CD4-positive, alpha-beta T cell (primary cell): ENCODE measurements at regions not wholly inside any gene's neighbourhood (a gene's known extent, or its start where the extent isn't known, plus 50 kb on each side); places are given as distances from the start of the nearest gene placed in this dataset.

Experiments used
- ATAC-seq: fragments of 200-7000 bp; cut with Tn5 transposase; one replicate; pipeline ENCODE4 v1.10.0; 2022; ENCODE audit warnings: mild to moderate bottlenecking; ENCODE audit not compliant: poor library complexity
- CTCF ChIA-PET: fragments of 350-600 bp; sonication (Branson Sonifier 250); formaldehyde crosslinking; loops from one replicate; lab custom pipeline; 2021; ENCODE audit warnings: antibody characterized with exemption, inconsistent platforms; lab: Charles Lee
- POLR2A ChIA-PET: fragments of 350-600 bp; sonication (Branson Sonifier 250); formaldehyde crosslinking; loops from one replicate; lab custom pipeline; 2021; ENCODE audit warnings: antibody characterized with exemption, inconsistent platforms; lab: Charles Lee
- DNase-seq, 14 experiments: peaks; one replicate each; pipeline ENCODE4 v3.0.0-alpha.2; 2013 to 2020; ENCODE audit warnings: mixed read lengths in 2 of 14
- H3K27ac ChIP-seq, 2 donors: one replicate each; pipeline versions ENCODE4 v1.5.1 to v1.7.0; 2013; ENCODE audit warnings: low read length in 2 of 2, low read depth in 1 of 2, mild to moderate bottlenecking in 1 of 2
- H3K27me3 ChIP-seq, 2 experiments: 1 replicate in 1 of 2; 2 replicates in 1 of 2; pipeline versions ENCODE4 v1.6.1 to v1.7.0; 2013; ENCODE audit warnings: low read length in 2 of 2, control low read depth in 1 of 2, mild to moderate bottlenecking in 1 of 2, moderate library complexity in 1 of 2; ENCODE audit not compliant: insufficient read depth in 2 of 2, control insufficient read depth in 1 of 2
- H3K36me3 ChIP-seq: one replicate; pipeline ENCODE4 v1.6.1; 2013; ENCODE audit warnings: low read length, control low read depth; ENCODE audit not compliant: insufficient read depth
- H3K4me1 ChIP-seq: one replicate; pipeline ENCODE4 v1.6.1; 2013; ENCODE audit warnings: low read length, control low read depth; ENCODE audit not compliant: insufficient read depth
- H3K4me3 ChIP-seq: one replicate; pipeline ENCODE4 v1.5.1; 2013; ENCODE audit warnings: mild to moderate bottlenecking, low read length, moderate library complexity
- H3K9me3 ChIP-seq, 2 experiments: 1 replicate in 1 of 2; 2 replicates in 1 of 2; pipeline versions ENCODE4 v1.6.1 to v1.7.0; 2013; ENCODE audit warnings: low read length in 2 of 2, mild to moderate bottlenecking in 2 of 2, control low read depth in 1 of 2, moderate library complexity in 1 of 2; ENCODE audit not compliant: control insufficient read depth in 1 of 2, insufficient read depth in 1 of 2
- H3K27ac Mint-ChIP-seq: one replicate; pipeline ENCODE4 v1.8.0; 2020; ENCODE audit warnings: mixed read lengths
- H3K27me3 Mint-ChIP-seq: one replicate; pipeline ENCODE4 v1.8.0; 2021; ENCODE audit warnings: mixed read lengths
- H3K36me3 Mint-ChIP-seq: one replicate; pipeline ENCODE4 v1.8.0; 2021; ENCODE audit warnings: low read depth, mixed read lengths
- H3K4me1 Mint-ChIP-seq: one replicate; pipeline ENCODE4 v1.8.0; 2021; ENCODE audit warnings: low read depth, mixed read lengths
- H3K4me3 Mint-ChIP-seq: one replicate; pipeline ENCODE4 v1.8.0; 2020; ENCODE audit warnings: mild to moderate bottlenecking, mixed read lengths
- H3K9me3 Mint-ChIP-seq: one replicate; pipeline ENCODE4 v1.8.0; 2020; ENCODE audit warnings: mixed read lengths
- CTCF ChIP-seq: fragments of 200-600 bp; IDR thresholded peaks from one replicate; pipeline ENCODE4 v1.8.0; 2022; ENCODE audit warnings: antibody characterized with exemption, mild to moderate bottlenecking
- intact Hi-C, 2 experiments: fragments of 100-400 bp; cut with DNase I in 1 of 2; cut with micrococcal nuclease in 1 of 2; formaldehyde crosslinking; loops; one replicate each; pipeline versions ENCODE4 v1.15.1 to v1.9.0; 2023 to 2025; cut with DNase I, micrococcal nuclease

DNA sequence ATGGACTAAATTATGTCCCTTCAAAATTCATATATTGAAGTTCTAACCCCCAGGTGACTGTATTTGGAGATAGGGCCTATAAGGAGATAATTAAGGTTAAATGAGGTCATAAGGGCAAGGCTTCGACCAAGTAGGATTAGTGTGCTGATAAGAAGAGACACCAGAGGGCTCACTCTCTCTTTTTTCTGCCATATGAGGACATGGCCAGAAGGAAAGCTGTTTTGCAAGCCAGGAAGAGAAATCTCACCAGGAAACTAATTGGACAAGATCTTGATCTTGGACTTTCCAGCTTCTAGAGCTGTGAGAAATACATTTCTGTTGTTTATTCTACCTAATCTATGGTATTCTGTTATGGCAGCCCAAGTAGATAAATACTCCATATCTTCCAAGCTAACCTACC is 503.6 kb upstream of the NAALADL2 start:
- Histone ChIP-seq H3K4me1 (no peaks in the 10 kb centered on the region), H3K4me3 (no peak overlapping the region), H3K27ac (no peak overlapping the region), H3K9me3 (no peaks in the 10 kb centered on the region), H3K27me3 (no peaks in the 10 kb centered on the region), H3K36me3 (no peaks in the 10 kb centered on the region)
- H3K27ac Mint-ChIP-seq: no peak overlapping the region
- ATAC-seq (no peak), DNase-seq (no peak)
- intact Hi-C loops: no loop called here
- ChIA-PET POLR2A (no interaction called here), CTCF (no interaction called here)
- no peak for TF ChIP-seq CTCF
- no peaks in the 10 kb centered on the region for H3K9me3 Mint-ChIP-seq
- H3K36me3 Mint-ChIP-seq: no peaks in the 10 kb centered on the region
- no peaks in the 10 kb centered on the region for H3K4me1 Mint-ChIP-seq
- no peak overlapping the region for H3K4me3 Mint-ChIP-seq
- H3K27me3 Mint-ChIP-seq: no peaks in the 10 kb centered on the region

GRCh38 chr3:174356596-174356995 is 502.5 kb upstream of the NAALADL2 start:
- no peak overlapping the region for H3K4me3 ChIP-seq
- Mint-ChIP-seq H3K27me3 (no peaks in the 10 kb centered on the region), H3K27ac (no peak overlapping the region), H3K9me3 (no peaks in the 10 kb centered on the region), H3K36me3 (no peaks in the 10 kb centered on the region), H3K4me3 (no peak overlapping the region), H3K4me1 (no peaks in the 10 kb centered on the region)
- no peaks in the 10 kb centered on the region for H3K36me3 ChIP-seq
- no peaks in the 10 kb centered on the region for H3K27me3 ChIP-seq
- no peaks in the 10 kb centered on the region for H3K9me3 ChIP-seq
- ChIA-PET POLR2A (no interaction called here), CTCF (no interaction called here)
- H3K4me1 ChIP-seq: no peaks in the 10 kb centered on the region
- no peak for TF ChIP-seq CTCF
- intact Hi-C loops: no loop called here
- H3K27ac ChIP-seq: no peak overlapping the region
- no peak for ATAC-seq
- DNase-seq: no peak

DNA sequence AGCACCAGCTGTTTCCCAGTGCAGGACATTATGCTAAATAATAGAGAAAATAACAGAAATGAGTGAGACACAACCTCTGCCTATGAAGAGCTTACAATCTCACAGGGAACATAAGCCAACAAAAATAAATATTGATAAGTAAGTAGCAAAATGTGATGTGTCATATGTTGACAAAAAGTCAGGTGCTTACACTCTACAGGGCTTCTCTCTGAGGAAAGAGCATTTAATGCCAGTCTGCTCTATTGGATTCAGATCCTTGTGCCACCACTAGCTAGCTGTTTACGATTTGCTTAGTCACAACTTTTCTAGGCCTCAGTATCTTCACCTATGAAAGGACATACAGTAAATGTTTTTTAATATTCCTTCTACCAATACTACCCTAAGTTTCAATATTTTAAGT is 500.9 kb upstream of the NAALADL2 start:
- Histone ChIP-seq H3K27ac (no peak overlapping the region), H3K4me1 (no peaks in the 10 kb centered on the region), H3K4me3 (no peak overlapping the region), H3K9me3 (peaks cover 0 to 7% of the 10 kb centered on the region in 2 experiments), H3K27me3 (no peaks in the 10 kb centered on the region), H3K36me3 (no peaks in the 10 kb centered on the region)
- H3K27me3 Mint-ChIP-seq: no peaks in the 10 kb centered on the region
- H3K4me3 Mint-ChIP-seq: no peak overlapping the region
- no peaks in the 10 kb centered on the region for H3K9me3 Mint-ChIP-seq
- H3K27ac Mint-ChIP-seq: no peak overlapping the region
- no peaks in the 10 kb centered on the region for H3K4me1 Mint-ChIP-seq
- intact Hi-C loops: no loop called here
- no peak for TF ChIP-seq CTCF
- ChIA-PET POLR2A (no interaction called here), CTCF (no interaction called here)
- DNase-seq (no peak), ATAC-seq (no peak)
- no peaks in the 10 kb centered on the region for H3K36me3 Mint-ChIP-seq
